Peyer's patch (tissue), 4 donors: ENCODE measurements at regions not wholly inside any gene's neighbourhood (a gene's known extent, or its start where the extent isn't known, plus 50 kb on each side); places are given as distances from the start of the nearest gene placed in this dataset.

Experiments used
- POLR2A ChIP-seq, 2 donors: fragments of 450-650 bp; IDR thresholded peaks; one replicate each; pipeline ENCODE4 v1.5.1; 2017; ENCODE audit warnings: antibody characterized with exemption in 2 of 2, mild to moderate bottlenecking in 2 of 2, moderate library complexity in 2 of 2
- TF ChIP-seq, protein P1 (sequence below), 6 experiments: fragments of 450-650 bp in 4 of 6; fragments of 200-600 bp in 2 of 6; sonication (generic) in 1 of 6; IDR thresholded peaks; one replicate each; pipeline ENCODE4 v1.5.1; 2017 to 2019; ENCODE audit warnings: antibody characterized with exemption in 6 of 6, mild to moderate bottlenecking in 3 of 6, moderate library complexity in 1 of 6

DNA sequence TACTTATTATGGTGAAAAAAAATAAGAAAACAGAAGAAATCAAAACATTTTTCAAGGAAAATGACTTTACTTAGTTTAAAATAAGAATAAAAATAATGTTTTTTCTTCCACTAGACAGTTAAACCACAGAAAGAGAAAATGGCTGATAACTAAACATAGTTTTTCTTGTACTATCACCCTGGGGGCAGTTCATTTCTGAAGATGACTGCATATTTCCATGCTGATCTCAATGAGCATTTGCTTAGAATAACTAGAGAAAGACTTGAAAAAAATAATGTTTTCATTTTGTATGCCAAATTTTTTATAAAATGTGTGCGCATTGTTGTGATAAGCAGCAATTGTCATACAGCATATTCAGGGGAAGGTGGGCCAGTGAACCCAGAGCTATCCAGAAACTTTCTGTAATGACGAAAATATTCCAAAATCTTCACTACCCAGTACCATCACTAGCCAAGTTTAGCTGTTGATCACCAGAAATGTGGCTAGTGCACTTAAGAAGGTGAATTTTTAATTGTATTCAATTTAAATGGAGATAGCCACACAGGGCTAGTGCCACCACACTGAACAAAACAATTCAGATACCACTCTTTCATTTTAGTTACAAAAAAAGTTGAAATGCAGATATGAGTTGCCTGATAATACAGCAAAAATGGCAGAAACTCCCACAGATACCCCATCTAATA, 513.4 kb upstream of the NETO1 start:
- TF ChIP-seq, protein P1, sequence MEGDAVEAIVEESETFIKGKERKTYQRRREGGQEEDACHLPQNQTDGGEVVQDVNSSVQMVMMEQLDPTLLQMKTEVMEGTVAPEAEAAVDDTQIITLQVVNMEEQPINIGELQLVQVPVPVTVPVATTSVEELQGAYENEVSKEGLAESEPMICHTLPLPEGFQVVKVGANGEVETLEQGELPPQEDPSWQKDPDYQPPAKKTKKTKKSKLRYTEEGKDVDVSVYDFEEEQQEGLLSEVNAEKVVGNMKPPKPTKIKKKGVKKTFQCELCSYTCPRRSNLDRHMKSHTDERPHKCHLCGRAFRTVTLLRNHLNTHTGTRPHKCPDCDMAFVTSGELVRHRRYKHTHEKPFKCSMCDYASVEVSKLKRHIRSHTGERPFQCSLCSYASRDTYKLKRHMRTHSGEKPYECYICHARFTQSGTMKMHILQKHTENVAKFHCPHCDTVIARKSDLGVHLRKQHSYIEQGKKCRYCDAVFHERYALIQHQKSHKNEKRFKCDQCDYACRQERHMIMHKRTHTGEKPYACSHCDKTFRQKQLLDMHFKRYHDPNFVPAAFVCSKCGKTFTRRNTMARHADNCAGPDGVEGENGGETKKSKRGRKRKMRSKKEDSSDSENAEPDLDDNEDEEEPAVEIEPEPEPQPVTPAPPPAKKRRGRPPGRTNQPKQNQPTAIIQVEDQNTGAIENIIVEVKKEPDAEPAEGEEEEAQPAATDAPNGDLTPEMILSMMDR (IDR thresholded peaks at IDR 0.05) = no peak
- no peak for TF ChIP-seq POLR2A (IDR thresholded peaks at IDR 0.05)
